GM21526 (cell line): ENCODE measurements at regions not wholly inside any gene's neighbourhood (a gene's known extent, or its start where the extent isn't known, plus 50 kb on each side); places are given as distances from the start of the nearest gene placed in this dataset.

ENCODE experiments used
- ATAC-seq: cut with Tn5 transposase; IDR thresholded peaks from one replicate; pipeline ENCODE4 v1.9.1; 2021; ENCODE audit warnings: moderate library complexity; ENCODE audit not compliant: unreplicated experiment, low FRiP score

- no peak for ATAC-seq
These were observed 52.4 kb upstream of the GGTLC1 start for GRCh38 chr20:24040896-24041459.

DNA sequence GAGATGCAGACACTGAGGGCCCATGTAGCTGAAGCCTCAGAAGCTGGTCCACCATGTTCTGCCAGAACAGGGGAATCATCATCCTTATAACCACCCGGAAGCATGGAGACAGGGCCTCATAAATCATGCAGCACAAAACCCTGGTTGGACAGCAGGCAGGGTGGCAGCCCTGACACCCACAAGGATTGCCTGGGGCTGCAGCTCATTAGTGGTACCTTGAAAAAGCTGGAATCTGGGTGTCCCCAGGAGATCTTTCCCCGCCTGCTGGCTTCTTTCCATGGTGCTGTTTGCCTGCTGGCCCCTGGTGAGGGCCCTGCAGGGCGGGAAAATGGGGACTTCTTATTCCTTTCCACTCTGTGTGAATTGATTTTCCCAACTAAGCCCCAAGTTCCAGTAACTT lies 50.6 kb upstream of the GGTLC1 start:
- no peak for ATAC-seq
